ENCODE measurements at regions not wholly inside any gene's neighbourhood (a gene's known extent, or its start where the extent isn't known, plus 50 kb on each side); places are given as distances from the start of the nearest gene placed in this dataset.

- Histone ChIP-seq H3K14ac (ENCODE audit: low read length) (no peak overlapping the region), H3K18ac (ENCODE audit: low read length) (no peak overlapping the region), H4K91ac (ENCODE audit: low read depth, low read length) (no peak overlapping the region), H3K9ac (ENCODE audit: low read length) (no peak overlapping the region), H3K4ac (ENCODE audit: low read depth, low read length) (no peak overlapping the region), H2BK5ac (ENCODE audit: low read depth, low read length, poor library complexity) (no peak overlapping the region), H2AK5ac (ENCODE audit: low read length) (no peak overlapping the region), H3K9me3 (ENCODE audit: insufficient read depth, low read depth, low read length) (peaks cover 4% of the 10 kb centered on the region), H2AFZ (ENCODE audit: insufficient read depth, low read length, poor library complexity) (no peak overlapping the region), H4K8ac (ENCODE audit: low read depth, low read length) (no peak overlapping the region), H3K79me2 (ENCODE audit: control insufficient read depth, insufficient read depth, low read length, poor library complexity) (no peaks in the 10 kb centered on the region), H3K79me1 (ENCODE audit: low read length) (no peaks in the 10 kb centered on the region), H2BK120ac (ENCODE audit: insufficient read depth, low read length, poor library complexity) (no peak overlapping the region), H3K27me3 (ENCODE audit: insufficient read depth, low read length) (no peaks in the 10 kb centered on the region), H3K27ac (ENCODE audit: low read depth, low read length) (no peak overlapping the region), H3K4me3 (ENCODE audit: low read depth, low read length) (no peak overlapping the region), H3K36me3 (ENCODE audit: control insufficient read depth in 1 of 2, insufficient read depth in 2 of 2, low read length in 2 of 2) (no peaks in the 10 kb centered on the region), H4K12ac (ENCODE audit: low read depth, low read length) (no peak overlapping the region), H3K4me1 (ENCODE audit: control insufficient read depth in 1 of 2, insufficient read depth in 2 of 2, low read length in 2 of 2) (no peaks in the 10 kb centered on the region), H3K4me2 (ENCODE audit: low read length) (no peak overlapping the region), H2BK12ac (ENCODE audit: low read length) (no peak overlapping the region), H3K23ac (ENCODE audit: low read length) (no peak overlapping the region)
- no peak for DNase-seq
- WGBS (ENCODE audit: extremely low coverage, insufficient coverage, insufficient read length): no CpG with 5 or more reads among the region's 6 CpGs
These were observed 230.1 kb downstream of the ERMARD start for GRCh38 chr6:169981568-169981967.

DNA sequence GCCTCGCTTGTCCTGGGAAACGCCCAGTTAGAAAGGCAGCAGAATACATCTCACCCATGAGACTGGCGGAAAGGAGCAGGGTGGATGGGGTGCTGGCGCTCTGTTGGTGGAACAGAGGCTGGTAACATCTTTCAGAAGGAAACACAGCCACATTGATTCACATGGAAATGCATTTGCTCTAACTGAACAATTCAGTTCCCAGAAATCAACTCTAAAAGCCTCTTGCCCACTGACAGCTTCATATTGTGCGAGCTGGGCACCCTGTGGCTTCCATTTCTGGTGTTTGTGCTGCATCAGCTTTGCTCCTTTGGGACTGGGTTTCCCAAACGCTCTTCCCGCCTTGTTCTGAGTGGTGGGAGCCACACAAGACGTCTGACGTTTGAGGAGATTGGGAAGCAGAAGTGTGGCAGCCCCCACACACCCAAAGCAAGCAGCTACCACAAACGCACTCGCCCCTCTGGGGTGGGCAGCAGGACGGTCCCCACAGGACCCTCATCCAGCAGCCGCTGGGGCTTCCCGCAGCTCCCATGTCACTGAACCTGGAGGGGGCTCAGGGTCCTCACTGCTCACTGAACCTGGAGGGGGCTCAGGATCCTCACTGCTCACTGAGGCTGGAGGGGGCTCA lies 229.5 kb downstream of the ERMARD start:
- H3K14ac ChIP-seq (ENCODE audit: low read length): no peak overlapping the region
- no peak overlapping the region for H2AK5ac ChIP-seq (ENCODE audit: low read length)
- H3K79me1 ChIP-seq (ENCODE audit: low read length): no peaks in the 10 kb centered on the region
- no CpG with 5 or more reads among the region's 14 CpGs for WGBS (ENCODE audit: extremely low coverage, insufficient coverage, insufficient read length)
- H3K9me3 ChIP-seq (ENCODE audit: insufficient read depth, low read depth, low read length): peaks cover 4% of the 10 kb centered on the region
- no peak overlapping the region for H2BK5ac ChIP-seq (ENCODE audit: low read depth, low read length, poor library complexity)
- H3K27ac ChIP-seq (ENCODE audit: low read depth, low read length): no peak overlapping the region
- no peak overlapping the region for H2AFZ ChIP-seq (ENCODE audit: insufficient read depth, low read length, poor library complexity)
- no peak overlapping the region for H3K4me3 ChIP-seq (ENCODE audit: low read depth, low read length)
- H3K4ac ChIP-seq (ENCODE audit: low read depth, low read length): no peak overlapping the region
- H4K12ac ChIP-seq (ENCODE audit: low read depth, low read length): no peak overlapping the region
- H2BK12ac ChIP-seq (ENCODE audit: low read length): no peak overlapping the region
- no peak overlapping the region for H4K8ac ChIP-seq (ENCODE audit: low read depth, low read length)
- H3K9ac ChIP-seq (ENCODE audit: low read length): no peak overlapping the region
- no peak for DNase-seq
- no peaks in the 10 kb centered on the region for H3K79me2 ChIP-seq (ENCODE audit: control insufficient read depth, insufficient read depth, low read length, poor library complexity)
- H3K4me1 ChIP-seq (ENCODE audit: control insufficient read depth in 1 of 2, insufficient read depth in 2 of 2, low read length in 2 of 2): no peaks in the 10 kb centered on the region
- H2BK120ac ChIP-seq (ENCODE audit: insufficient read depth, low read length, poor library complexity): no peak overlapping the region
- H3K27me3 ChIP-seq (ENCODE audit: insufficient read depth, low read length): no peaks in the 10 kb centered on the region
- H3K23ac ChIP-seq (ENCODE audit: low read length): no peak overlapping the region
- no peaks in the 10 kb centered on the region for H3K36me3 ChIP-seq (ENCODE audit: control insufficient read depth in 1 of 2, insufficient read depth in 2 of 2, low read length in 2 of 2)
- H3K4me2 ChIP-seq (ENCODE audit: low read length): no peak overlapping the region
- H4K91ac ChIP-seq (ENCODE audit: low read depth, low read length): no peak overlapping the region
- no peak overlapping the region for H3K18ac ChIP-seq (ENCODE audit: low read length)

DNA sequence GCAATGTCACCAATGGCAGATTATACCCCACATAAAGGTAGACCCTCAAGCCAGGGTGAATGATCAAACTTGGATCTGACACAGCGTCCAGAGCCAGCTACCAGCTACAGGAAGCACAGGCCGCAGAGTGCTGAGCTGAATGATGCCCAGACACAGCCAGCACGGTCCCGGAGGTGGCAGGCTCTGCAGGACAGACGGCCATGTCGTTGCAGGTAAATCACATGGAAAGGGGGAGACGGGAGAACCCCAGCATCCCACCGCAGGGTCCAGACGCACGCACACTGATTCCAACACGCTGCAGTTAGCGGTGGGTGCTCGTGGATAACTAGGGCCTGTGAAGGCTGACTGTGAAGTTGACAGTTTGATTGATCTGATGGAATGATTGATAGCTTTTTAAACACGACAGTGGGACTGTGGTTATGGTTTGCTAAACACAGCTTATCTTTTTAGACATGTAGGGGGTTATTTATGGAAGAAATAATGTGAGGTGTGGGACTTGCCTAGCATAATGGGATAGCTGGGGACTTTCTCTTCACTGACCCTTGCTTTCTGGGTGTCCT lies 228.5 kb downstream of the ERMARD start:
- no peaks in the 10 kb centered on the region for H3K79me2 ChIP-seq (ENCODE audit: control insufficient read depth, insufficient read depth, low read length, poor library complexity)
- no peak overlapping the region for H4K12ac ChIP-seq (ENCODE audit: low read depth, low read length)
- no peak overlapping the region for H2BK120ac ChIP-seq (ENCODE audit: insufficient read depth, low read length, poor library complexity)
- H3K79me1 ChIP-seq (ENCODE audit: low read length): no peaks in the 10 kb centered on the region
- no CpG with 5 or more reads among the region's 14 CpGs for WGBS (ENCODE audit: extremely low coverage, insufficient coverage, insufficient read length)
- no peak overlapping the region for H3K14ac ChIP-seq (ENCODE audit: low read length)
- H3K4me3 ChIP-seq (ENCODE audit: low read depth, low read length): no peak overlapping the region
- peaks cover 2% of the 10 kb centered on the region for H3K9me3 ChIP-seq (ENCODE audit: insufficient read depth, low read depth, low read length)
- H3K36me3 ChIP-seq (ENCODE audit: control insufficient read depth in 1 of 2, insufficient read depth in 2 of 2, low read length in 2 of 2): no peaks in the 10 kb centered on the region
- H3K23ac ChIP-seq (ENCODE audit: low read length): no peak overlapping the region
- H2AFZ ChIP-seq (ENCODE audit: insufficient read depth, low read length, poor library complexity): no peak overlapping the region
- no peak overlapping the region for H4K8ac ChIP-seq (ENCODE audit: low read depth, low read length)
- H3K4me1 ChIP-seq (ENCODE audit: control insufficient read depth in 1 of 2, insufficient read depth in 2 of 2, low read length in 2 of 2): no peaks in the 10 kb centered on the region
- H2BK12ac ChIP-seq (ENCODE audit: low read length): no peak overlapping the region
- H3K18ac ChIP-seq (ENCODE audit: low read length): no peak overlapping the region
- no peak overlapping the region for H3K9ac ChIP-seq (ENCODE audit: low read length)
- no peak overlapping the region for H4K91ac ChIP-seq (ENCODE audit: low read depth, low read length)
- no peak overlapping the region for H3K4ac ChIP-seq (ENCODE audit: low read depth, low read length)
- no peak overlapping the region for H2AK5ac ChIP-seq (ENCODE audit: low read length)
- DNase-seq: no peak
- no peaks in the 10 kb centered on the region for H3K27me3 ChIP-seq (ENCODE audit: insufficient read depth, low read length)
- no peak overlapping the region for H2BK5ac ChIP-seq (ENCODE audit: low read depth, low read length, poor library complexity)
- H3K4me2 ChIP-seq (ENCODE audit: low read length): no peak overlapping the region
- H3K27ac ChIP-seq (ENCODE audit: low read depth, low read length): no peak overlapping the region

GRCh38 chr6:169978615-169979161 lies 227.3 kb downstream of the ERMARD start:
- Histone ChIP-seq H4K12ac (ENCODE audit: low read depth, low read length) (no peak overlapping the region), H3K36me3 (ENCODE audit: control insufficient read depth in 1 of 2, insufficient read depth in 2 of 2, low read length in 2 of 2) (no peaks in the 10 kb centered on the region), H3K18ac (ENCODE audit: low read length) (no peak overlapping the region), H2BK120ac (ENCODE audit: insufficient read depth, low read length, poor library complexity) (no peak overlapping the region), H3K4ac (ENCODE audit: low read depth, low read length) (no peak overlapping the region), H3K4me2 (ENCODE audit: low read length) (no peak overlapping the region), H2AK5ac (ENCODE audit: low read length) (no peak overlapping the region), H2BK5ac (ENCODE audit: low read depth, low read length, poor library complexity) (no peak overlapping the region), H3K9me3 (ENCODE audit: insufficient read depth, low read depth, low read length) (peaks cover 2% of the 10 kb centered on the region), H3K79me1 (ENCODE audit: low read length) (no peaks in the 10 kb centered on the region), H3K14ac (ENCODE audit: low read length) (no peak overlapping the region), H4K8ac (ENCODE audit: low read depth, low read length) (no peak overlapping the region), H3K4me1 (ENCODE audit: control insufficient read depth in 1 of 2, insufficient read depth in 2 of 2, low read length in 2 of 2) (no peaks in the 10 kb centered on the region), H3K79me2 (ENCODE audit: control insufficient read depth, insufficient read depth, low read length, poor library complexity) (no peaks in the 10 kb centered on the region), H4K91ac (ENCODE audit: low read depth, low read length) (no peak overlapping the region), H2AFZ (ENCODE audit: insufficient read depth, low read length, poor library complexity) (no peak overlapping the region), H2BK12ac (ENCODE audit: low read length) (no peak overlapping the region), H3K9ac (ENCODE audit: low read length) (no peak overlapping the region), H3K23ac (ENCODE audit: low read length) (no peak overlapping the region), H3K27me3 (ENCODE audit: insufficient read depth, low read length) (no peaks in the 10 kb centered on the region), H3K27ac (ENCODE audit: low read depth, low read length) (no peak overlapping the region), H3K4me3 (ENCODE audit: low read depth, low read length) (no peak overlapping the region)
- DNase-seq: peak; percentile 80 to 90
- no CpG with 5 or more reads among the region's 26 CpGs for WGBS (ENCODE audit: extremely low coverage, insufficient coverage, insufficient read length)

All from trophoblast cell (in vitro differentiated cells and primary cell).